ENCODE measurements at regions not wholly inside any gene's neighbourhood (a gene's known extent, or its start where the extent isn't known, plus 50 kb on each side); places are given as distances from the start of the nearest gene placed in this dataset.

DNA sequence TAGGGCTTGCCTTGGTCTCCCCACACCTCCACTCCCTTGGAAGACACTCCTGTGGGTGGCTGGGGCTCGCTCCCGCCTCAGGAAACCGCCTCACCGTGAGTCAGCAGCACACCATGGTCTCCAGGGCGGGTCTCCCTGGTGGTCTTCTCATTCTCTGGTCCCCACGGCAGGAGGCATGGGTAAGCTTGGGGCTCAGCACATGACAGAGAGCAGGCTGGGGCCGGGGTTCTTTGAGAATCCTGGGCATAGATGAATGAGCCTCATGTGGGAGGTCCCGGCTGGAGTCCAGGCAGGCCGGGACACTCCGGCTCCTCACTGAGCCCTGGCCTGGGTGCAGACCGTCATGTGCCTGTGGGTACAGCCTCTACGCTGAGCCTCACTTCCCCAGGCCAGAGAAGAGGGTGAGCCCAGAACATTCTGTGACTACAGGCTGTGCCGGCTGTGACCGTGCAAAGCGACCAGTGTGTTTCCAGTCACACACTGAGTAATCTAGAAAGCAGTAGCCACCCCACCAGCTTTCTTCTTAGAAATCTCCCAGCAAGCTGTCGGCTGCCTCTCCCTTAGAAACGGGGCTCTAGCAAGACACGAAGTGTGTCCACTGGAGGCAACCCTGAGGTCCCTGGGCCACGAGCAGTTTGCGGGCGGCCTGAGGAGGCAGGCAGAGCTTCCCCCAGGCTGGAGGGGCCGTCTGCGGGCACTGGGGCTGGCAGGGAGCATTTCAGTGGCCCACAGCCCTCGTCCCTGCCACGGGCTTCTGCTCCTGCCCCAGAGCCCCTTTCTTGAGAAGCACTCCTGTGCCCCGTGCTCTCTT is 93.1 kb downstream of the RHOB start:
- H3K9ac ChIP-seq = no peak overlapping the region

DNA sequence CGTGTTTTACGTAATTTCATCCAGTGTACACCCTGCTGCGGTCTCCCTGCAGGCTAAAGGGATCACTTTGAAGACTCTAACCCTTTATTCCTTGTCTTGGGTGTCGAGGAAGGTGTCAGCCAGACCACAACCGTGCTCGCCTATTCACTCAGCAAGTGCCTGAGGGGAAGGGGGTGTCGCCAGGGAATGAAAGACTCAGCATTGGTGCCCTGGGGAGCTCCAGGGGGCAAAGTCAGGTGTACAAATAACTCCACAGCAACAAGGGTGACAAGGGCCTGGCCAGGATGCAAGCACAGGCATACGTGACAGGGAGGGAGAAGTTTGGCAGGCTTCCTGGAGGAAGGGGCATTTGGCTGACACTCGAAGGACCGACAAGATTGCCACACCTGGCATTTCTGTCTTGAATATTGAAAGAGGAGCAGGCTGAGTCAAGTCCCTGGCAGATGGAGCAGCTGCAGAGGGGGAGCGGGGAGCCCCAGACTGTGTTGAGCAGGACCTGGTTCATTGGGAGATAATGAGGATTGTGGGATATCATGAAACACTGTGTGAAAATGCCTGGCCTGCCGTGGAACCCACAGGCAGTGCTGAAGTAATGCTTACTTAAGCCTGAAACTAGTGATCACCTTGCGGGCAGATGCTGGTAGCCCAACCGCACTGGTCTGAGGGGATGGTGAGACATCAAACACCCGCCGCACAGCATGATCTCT is 93.9 kb downstream of the RHOB start:
- Histone ChIP-seq H3K79me2 (no peaks in the 10 kb centered on the region), H3K9me3 (ENCODE audit: control insufficient read depth, low read length) (no peaks in the 10 kb centered on the region), H3K36me3 (ENCODE audit: control insufficient read depth, insufficient read depth, low read length) (no peaks in the 10 kb centered on the region), H3K4me2 (ENCODE audit: low read length) (no peak overlapping the region), H3K9ac (no peak overlapping the region), H2AFZ (no peak overlapping the region), H3K27ac (no peak overlapping the region), H3K27me3 (ENCODE audit: control insufficient read depth, insufficient read depth, low read length) (no peaks in the 10 kb centered on the region), H3K4me3 (ENCODE audit: low read depth, low read length) (no peak overlapping the region), H3K4me1 (no peaks in the 10 kb centered on the region)
- TF ChIP-seq, protein P1, sequence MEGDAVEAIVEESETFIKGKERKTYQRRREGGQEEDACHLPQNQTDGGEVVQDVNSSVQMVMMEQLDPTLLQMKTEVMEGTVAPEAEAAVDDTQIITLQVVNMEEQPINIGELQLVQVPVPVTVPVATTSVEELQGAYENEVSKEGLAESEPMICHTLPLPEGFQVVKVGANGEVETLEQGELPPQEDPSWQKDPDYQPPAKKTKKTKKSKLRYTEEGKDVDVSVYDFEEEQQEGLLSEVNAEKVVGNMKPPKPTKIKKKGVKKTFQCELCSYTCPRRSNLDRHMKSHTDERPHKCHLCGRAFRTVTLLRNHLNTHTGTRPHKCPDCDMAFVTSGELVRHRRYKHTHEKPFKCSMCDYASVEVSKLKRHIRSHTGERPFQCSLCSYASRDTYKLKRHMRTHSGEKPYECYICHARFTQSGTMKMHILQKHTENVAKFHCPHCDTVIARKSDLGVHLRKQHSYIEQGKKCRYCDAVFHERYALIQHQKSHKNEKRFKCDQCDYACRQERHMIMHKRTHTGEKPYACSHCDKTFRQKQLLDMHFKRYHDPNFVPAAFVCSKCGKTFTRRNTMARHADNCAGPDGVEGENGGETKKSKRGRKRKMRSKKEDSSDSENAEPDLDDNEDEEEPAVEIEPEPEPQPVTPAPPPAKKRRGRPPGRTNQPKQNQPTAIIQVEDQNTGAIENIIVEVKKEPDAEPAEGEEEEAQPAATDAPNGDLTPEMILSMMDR (IDR thresholded peaks at IDR 0.05) = no peak

More for the DNA sequence above, 93.1 kb downstream of the RHOB start:
- Histone ChIP-seq H3K27me3 (ENCODE audit: control insufficient read depth, insufficient read depth, low read length) (no peaks in the 10 kb centered on the region), H3K36me3 (ENCODE audit: control insufficient read depth, insufficient read depth, low read length) (no peaks in the 10 kb centered on the region), H3K9me3 (ENCODE audit: control insufficient read depth, low read length) (no peaks in the 10 kb centered on the region), H3K27ac (no peak overlapping the region), H3K79me2 (no peaks in the 10 kb centered on the region), H3K4me3 (ENCODE audit: low read depth, low read length) (no peak overlapping the region), H2AFZ (no peak overlapping the region), H3K4me1 (no peaks in the 10 kb centered on the region), H3K4me2 (ENCODE audit: low read length) (no peak overlapping the region)
- TF ChIP-seq, protein P1 (IDR thresholded peaks at IDR 0.05) = no peak

DNA sequence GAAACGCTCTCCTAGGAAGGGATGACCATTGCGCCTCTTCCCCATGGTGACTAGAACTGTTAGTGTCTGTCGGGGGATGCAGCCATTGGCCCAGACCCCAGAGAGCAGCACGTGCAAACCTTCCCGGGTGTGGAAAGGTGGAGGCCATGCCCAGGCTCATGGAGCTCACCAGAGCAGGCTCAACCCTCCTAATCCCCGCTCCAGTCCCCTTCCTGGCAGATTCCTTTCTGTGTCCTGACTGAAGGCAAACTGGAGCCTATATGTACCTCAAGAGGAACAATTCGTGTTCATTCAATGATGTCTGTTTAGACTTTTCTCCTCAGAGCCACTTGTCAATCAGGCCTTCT is 94.4 kb downstream of the RHOB start:
- H3K4me3 ChIP-seq (ENCODE audit: low read depth, low read length) = no peak overlapping the region
- H3K27me3 ChIP-seq (ENCODE audit: control insufficient read depth, insufficient read depth, low read length) = no peaks in the 10 kb centered on the region
- TF ChIP-seq, protein P1 (IDR thresholded peaks at IDR 0.05) = no peak
- no peaks in the 10 kb centered on the region for H3K79me2 ChIP-seq
- H3K27ac ChIP-seq = no peak overlapping the region
- no peak overlapping the region for H2AFZ ChIP-seq
- no peaks in the 10 kb centered on the region for H3K9me3 ChIP-seq (ENCODE audit: control insufficient read depth, low read length)
- H3K4me1 ChIP-seq = no peaks in the 10 kb centered on the region
- H3K9ac ChIP-seq = no peak overlapping the region
- H3K36me3 ChIP-seq (ENCODE audit: control insufficient read depth, insufficient read depth, low read length) = no peaks in the 10 kb centered on the region
- no peak overlapping the region for H3K4me2 ChIP-seq (ENCODE audit: low read length)

DNA sequence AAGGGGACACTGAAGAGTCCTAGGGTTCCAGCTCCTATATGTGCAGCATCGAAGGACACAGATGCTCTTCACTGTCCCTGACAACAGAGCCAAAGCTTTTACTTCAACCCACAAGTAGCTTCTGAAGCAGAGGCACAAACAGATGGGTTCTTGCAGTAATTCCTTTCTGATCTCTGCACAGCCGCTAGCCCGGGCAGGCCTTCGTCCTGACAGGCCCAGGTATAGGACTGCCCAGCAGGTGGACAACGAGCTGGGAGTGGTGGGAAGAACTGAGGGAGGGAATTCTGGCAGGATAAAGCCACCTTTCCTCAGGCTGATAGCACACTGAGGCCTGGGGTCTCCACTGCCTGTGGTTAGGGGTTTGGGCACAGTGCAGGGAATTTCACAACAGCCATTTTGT is 94.8 kb downstream of the RHOB start:
- H3K4me1 ChIP-seq = no peaks in the 10 kb centered on the region
- H3K79me2 ChIP-seq = no peaks in the 10 kb centered on the region
- H3K9ac ChIP-seq = no peak overlapping the region
- no peak overlapping the region for H3K27ac ChIP-seq
- no peaks in the 10 kb centered on the region for H3K36me3 ChIP-seq (ENCODE audit: control insufficient read depth, insufficient read depth, low read length)
- H3K4me3 ChIP-seq (ENCODE audit: low read depth, low read length) = no peak overlapping the region
- TF ChIP-seq, protein P1 (IDR thresholded peaks at IDR 0.05) = no peak
- H3K27me3 ChIP-seq (ENCODE audit: control insufficient read depth, insufficient read depth, low read length) = no peaks in the 10 kb centered on the region
- H3K9me3 ChIP-seq (ENCODE audit: control insufficient read depth, low read length) = no peaks in the 10 kb centered on the region
- H3K4me2 ChIP-seq (ENCODE audit: low read length) = no peak overlapping the region
- H2AFZ ChIP-seq = no peak overlapping the region
